ENCODE measurements at regions not wholly inside any gene's neighbourhood (a gene's known extent, or its start where the extent isn't known, plus 50 kb on each side); places are given as distances from the start of the nearest gene placed in this dataset.
"Not testable (repeated sequence)": the region's sequence is repeated elsewhere in the genome, so short reads cannot be mapped to it uniquely, and the experiment has no call there.

DNA sequence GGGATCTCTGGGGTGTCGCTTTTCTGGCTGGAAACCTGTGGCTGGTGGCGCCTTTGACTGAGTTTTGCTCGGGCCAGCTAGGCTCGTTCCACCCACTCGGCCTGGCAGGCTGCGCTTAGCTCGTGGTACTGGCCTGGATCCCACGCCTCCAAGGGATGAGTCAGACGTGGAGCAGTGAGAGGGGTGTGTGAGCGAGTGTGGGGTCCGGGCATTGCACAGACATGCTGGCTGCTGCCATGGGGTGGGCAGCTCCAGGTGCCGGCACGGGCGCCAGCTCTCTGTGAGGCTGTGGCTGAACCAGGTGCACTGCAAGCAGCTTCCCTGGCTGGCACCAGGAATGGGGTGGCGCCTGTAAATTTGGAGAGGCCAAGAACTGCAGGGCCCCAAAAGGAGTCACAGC is 63.1 kb upstream of the CACNA2D1 start:
- peak in 1 of 2 donors; percentile 61 for DNase-seq
- Histone ChIP-seq H3K4me3 (no peak overlapping the region), H3K27me3 (no peaks in the 10 kb centered on the region), H3K9me3 (no peaks in the 10 kb centered on the region), H3K36me3 (no peaks in the 10 kb centered on the region), H3K27ac (no peak overlapping the region), H3K4me1 (no peaks in the 10 kb centered on the region)
- TF ChIP-seq, protein P1, sequence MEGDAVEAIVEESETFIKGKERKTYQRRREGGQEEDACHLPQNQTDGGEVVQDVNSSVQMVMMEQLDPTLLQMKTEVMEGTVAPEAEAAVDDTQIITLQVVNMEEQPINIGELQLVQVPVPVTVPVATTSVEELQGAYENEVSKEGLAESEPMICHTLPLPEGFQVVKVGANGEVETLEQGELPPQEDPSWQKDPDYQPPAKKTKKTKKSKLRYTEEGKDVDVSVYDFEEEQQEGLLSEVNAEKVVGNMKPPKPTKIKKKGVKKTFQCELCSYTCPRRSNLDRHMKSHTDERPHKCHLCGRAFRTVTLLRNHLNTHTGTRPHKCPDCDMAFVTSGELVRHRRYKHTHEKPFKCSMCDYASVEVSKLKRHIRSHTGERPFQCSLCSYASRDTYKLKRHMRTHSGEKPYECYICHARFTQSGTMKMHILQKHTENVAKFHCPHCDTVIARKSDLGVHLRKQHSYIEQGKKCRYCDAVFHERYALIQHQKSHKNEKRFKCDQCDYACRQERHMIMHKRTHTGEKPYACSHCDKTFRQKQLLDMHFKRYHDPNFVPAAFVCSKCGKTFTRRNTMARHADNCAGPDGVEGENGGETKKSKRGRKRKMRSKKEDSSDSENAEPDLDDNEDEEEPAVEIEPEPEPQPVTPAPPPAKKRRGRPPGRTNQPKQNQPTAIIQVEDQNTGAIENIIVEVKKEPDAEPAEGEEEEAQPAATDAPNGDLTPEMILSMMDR (IDR thresholded peaks at IDR 0.05), result no peak
- TF ChIP-seq POLR2A (IDR thresholded peaks at IDR 0.05), result no peak
- TF ChIP-seq EP300 (IDR thresholded peaks at IDR 0.05), result no peak
- WGBS, 2 donors, result 76 to 77% methylated on average over 11 to 15 of the region's 15 CpGs
- ATAC-seq (ENCODE audit: low FRiP score in 2 of 2), result peak; percentile 66 to 76

DNA sequence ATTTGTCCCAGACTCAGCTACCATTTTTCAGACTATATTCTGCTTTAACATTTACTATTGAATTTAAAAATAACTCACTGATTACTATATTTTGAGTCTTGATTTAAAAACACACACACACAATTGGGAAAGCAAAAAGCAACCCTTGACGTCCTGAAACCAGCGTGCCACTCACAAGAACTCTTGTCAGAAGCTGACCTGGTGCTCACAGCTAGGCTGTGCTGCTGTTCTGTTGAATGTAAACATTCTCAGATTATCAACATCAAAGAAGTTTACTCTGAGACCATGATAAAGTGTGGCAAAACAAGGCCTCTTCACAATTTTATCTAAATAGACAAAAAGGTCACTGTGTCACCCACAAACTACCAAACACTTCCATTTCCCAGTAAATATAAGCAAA is 62.6 kb upstream of the CACNA2D1 start:
- 38 to 58% methylated on average over 2 of the region's 2 CpGs for WGBS, 2 donors
- no peak overlapping the region for H3K27ac ChIP-seq
- H3K4me1 ChIP-seq, result no peaks in the 10 kb centered on the region
- TF ChIP-seq EP300 (IDR thresholded peaks at IDR 0.05), result no peak
- TF ChIP-seq POLR2A (IDR thresholded peaks at IDR 0.05), result no peak
- TF ChIP-seq, protein P1 (IDR thresholded peaks at IDR 0.05), result no peak
- no peak for TF ChIP-seq POLR2AphosphoS5 (IDR thresholded peaks at IDR 0.05)
- H3K4me3 ChIP-seq, result no peak overlapping the region
- H3K36me3 ChIP-seq, result no peaks in the 10 kb centered on the region
- no peak for DNase-seq
- no peaks in the 10 kb centered on the region for H3K9me3 ChIP-seq
- no peak for ATAC-seq (ENCODE audit: low FRiP score in 2 of 2)
- no peaks in the 10 kb centered on the region for H3K27me3 ChIP-seq

DNA sequence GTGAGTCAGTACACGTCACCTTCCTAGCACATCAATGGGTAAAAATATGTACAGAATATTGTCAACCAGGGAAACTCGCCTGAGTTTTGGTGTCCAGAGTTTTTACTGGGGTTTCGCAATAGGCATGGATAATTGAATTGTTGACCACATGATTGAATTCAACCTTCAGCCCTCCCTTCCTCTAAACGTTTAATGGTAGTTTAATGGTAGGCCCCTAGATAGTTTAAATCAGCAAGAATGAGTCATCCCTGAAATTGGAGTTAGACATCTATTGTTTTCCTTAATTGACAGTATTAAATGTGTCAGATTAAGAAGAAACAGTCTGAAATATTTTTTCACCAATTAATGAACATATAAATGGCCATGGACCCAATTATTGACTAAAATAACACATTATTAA is 57.8 kb upstream of the CACNA2D1 start:
- DNase-seq (no peak), ATAC-seq (ENCODE audit: low FRiP score in 2 of 2) (no peak)
- TF ChIP-seq EP300 (IDR thresholded peaks at IDR 0.05), result no peak
- TF ChIP-seq POLR2AphosphoS5 (IDR thresholded peaks at IDR 0.05), result no peak
- TF ChIP-seq, protein P1 (IDR thresholded peaks at IDR 0.05), result no peak
- TF ChIP-seq POLR2A (IDR thresholded peaks at IDR 0.05), result no peak
- no peaks in the 10 kb centered on the region for H3K27me3 ChIP-seq
- no peaks in the 10 kb centered on the region for H3K4me1 ChIP-seq
- H3K4me3 ChIP-seq, result no peak overlapping the region
- H3K36me3 ChIP-seq, result no peaks in the 10 kb centered on the region
- WGBS, 2 donors, result 84 to 88% methylated on average over 4 of the region's 4 CpGs
- H3K9me3 ChIP-seq, result no peaks in the 10 kb centered on the region
- H3K27ac ChIP-seq, result no peak overlapping the region

DNA sequence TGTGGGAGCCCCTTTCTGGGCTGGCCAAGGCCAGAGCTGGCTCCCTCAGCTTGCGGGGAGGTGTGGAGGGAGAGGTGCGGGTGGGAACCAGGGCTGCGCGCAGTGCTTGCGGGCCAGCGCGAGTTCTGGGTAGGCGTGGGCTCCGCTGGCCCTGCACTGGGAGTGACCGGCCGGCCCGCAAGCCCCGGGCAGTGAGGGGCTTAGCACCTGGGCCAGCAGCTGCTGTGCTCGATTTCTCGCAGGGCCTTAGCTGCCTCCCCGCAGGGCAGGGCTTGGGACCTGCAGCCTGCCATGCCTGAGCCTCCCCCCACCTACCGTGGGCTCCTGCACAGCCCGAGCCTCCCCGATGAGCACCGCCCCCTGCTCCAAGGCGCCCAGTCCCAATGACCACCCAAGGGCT is 56.0 kb upstream of the CACNA2D1 start:
- 95 to 99% methylated on average over 19 to 21 of the region's 21 CpGs for WGBS, 2 donors
- H3K27me3 ChIP-seq; H3K27ac ChIP-seq; ATAC-seq (ENCODE audit: low FRiP score in 2 of 2); H3K4me1 ChIP-seq; H3K4me3 ChIP-seq; H3K36me3 ChIP-seq; H3K9me3 ChIP-seq: not testable (repeated sequence)
- peak in 1 of 2 donors; percentile 67 for DNase-seq

DNA sequence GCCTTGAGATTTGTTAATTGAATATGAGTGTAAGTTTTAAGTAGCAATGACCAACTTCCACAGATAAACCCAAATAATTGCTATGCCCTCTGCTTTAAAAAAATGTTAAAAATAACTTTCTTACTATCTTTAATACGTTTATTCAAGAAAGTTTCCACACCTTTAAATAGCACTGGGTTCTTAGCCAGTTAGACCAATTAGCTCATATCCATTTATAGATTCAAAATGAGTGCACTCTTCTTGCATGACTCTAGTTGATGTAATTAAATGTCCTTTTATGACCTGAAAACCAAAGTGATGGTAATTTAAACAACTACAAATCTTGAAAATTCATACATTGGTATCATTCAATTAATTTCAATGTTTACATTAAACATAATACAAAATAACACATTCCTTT is 50.8 kb upstream of the CACNA2D1 start:
- 21 to 25% methylated on average over 1 of the region's 1 CpG for WGBS, 2 donors

More for the DNA sequence above, 50.8 kb upstream of the CACNA2D1 start:
- no peaks in the 10 kb centered on the region for H3K27me3 ChIP-seq
- ATAC-seq (ENCODE audit: low FRiP score in 2 of 2), result no peak
- H3K9me3 ChIP-seq, result no peaks in the 10 kb centered on the region
- no peak overlapping the region for H3K4me3 ChIP-seq
- DNase-seq, result no peak
- no peaks in the 10 kb centered on the region for H3K4me1 ChIP-seq
- TF ChIP-seq POLR2A (IDR thresholded peaks at IDR 0.05) (no peak), POLR2AphosphoS5 (IDR thresholded peaks at IDR 0.05) (no peak), EP300 (IDR thresholded peaks at IDR 0.05) (no peak)
- TF ChIP-seq, protein P1 (IDR thresholded peaks at IDR 0.05), result no peak
- no peaks in the 10 kb centered on the region for H3K36me3 ChIP-seq
- no peak overlapping the region for H3K27ac ChIP-seq

Data from upper lobe of left lung (tissue), 6 donors.